ENCODE measurements at regions not wholly inside any gene's neighbourhood (a gene's known extent, or its start where the extent isn't known, plus 50 kb on each side); places are given as distances from the start of the nearest gene placed in this dataset.

DNA sequence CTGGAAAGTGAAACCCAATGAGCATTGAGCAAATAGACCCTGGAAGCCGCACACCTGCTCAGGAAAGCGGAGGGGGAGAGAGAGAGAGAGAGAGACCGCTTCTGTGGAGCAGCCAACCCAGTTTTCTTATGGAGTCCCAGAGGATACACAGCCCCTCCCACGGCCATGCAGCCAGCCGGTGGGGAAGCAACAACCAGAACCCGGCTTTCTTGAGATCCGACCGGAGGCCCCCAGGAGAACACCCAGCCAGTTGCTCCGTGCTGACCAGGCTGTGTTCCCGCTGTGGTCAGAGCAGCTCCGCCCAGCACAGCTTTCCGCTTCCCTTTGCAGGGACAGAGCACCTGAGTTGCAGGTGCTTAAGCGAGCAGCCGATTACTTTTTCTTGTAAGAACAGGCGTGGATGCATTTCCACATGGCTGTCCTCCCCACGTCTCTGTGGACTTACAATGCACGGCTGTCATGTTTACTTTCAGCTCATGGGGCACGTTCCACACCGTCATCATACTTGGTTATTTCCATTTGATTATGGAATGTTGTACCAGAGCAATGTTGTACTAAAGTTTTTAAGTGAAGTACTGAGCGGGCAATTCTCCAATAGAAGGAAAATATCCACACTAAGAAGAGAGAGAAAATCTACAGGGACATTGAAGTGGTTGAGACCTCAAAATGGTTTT is 381.9 kb downstream of the THBS2 start:
- TF ChIP-seq POLR2A (IDR thresholded peaks at IDR 0.05) (no peak), CTCF (IDR thresholded peaks at IDR 0.05) (no peak)

All from heart left ventricle (tissue), 13 donors.